Hippocampal formation (tissue), 2 donors: ENCODE measurements at regions not wholly inside any gene's neighbourhood (a gene's known extent, or its start where the extent isn't known, plus 50 kb on each side); places are given as distances from the start of the nearest gene placed in this dataset.

Experiments used
- DNase-seq, 2 donors: peaks; one replicate each; lab custom pipeline; 2025; lab: John Stamatoyannopoulos, UW

DNA sequence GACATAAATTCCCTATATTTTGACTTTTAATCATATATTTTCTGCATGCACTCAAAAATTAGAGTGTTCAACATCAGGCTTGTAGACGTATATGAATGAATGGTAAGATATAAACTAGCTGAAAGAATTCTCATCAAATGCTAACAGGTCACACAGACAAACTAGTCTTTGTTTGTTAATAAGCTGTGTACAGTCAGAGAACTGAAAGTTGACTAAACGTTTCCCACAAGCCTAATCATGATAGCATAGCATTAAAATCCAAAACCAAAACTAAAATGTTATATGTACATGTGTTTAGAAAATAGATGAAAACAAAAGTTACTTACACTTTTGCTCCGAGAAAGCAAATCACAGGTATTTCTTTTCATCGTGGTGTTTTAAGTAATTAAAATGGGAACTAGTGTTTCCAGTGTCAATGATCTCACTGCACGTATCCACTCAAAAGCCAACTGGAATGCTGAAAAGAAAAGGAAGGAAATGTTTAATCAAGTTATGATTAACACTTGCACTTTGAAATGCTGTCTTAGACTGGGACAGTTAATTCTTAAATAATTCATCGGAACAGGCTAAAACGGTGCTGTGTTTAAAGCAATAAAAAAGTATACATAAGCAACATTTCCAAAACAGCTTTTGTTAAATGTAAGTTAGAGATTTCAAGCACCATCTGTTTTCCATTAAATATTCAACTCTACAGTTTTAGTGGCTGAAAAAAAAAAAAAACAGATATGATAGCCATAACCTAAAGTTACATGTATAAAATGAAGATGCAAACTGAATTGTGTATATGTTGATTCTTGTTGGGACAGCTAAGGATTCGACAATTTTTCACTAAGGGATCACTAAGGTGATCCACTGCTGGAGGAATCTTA lies 291.9 kb upstream of the PDE4D start:
- no peak for DNase-seq

- no peak for DNase-seq
Observed at GRCh38 chr5:60184606-60185005, 291.1 kb upstream of the PDE4D start.

- DNase-seq = no peak
Observed at GRCh38 chr5:60183881-60184280, 290.4 kb upstream of the PDE4D start.

DNA sequence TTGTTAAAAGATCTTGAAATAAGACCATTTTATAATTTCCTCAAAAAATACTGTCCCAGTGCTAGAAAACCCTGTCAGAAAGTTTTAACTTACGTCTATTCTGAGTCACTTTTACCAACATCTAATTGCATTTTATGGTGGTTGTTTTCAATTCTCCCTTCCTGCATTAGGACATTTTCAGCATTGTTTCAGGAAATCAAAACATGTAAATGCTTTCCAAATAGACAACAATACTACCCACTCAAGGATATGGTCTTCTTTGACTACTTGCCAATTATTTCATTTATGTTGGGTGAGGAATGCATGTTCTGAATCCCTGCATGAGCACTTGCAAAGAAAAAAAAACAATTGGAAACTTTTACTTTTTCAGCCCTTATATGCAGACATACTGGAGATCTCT lies 284.6 kb upstream of the PDE4D start:
- DNase-seq = no peak

DNA sequence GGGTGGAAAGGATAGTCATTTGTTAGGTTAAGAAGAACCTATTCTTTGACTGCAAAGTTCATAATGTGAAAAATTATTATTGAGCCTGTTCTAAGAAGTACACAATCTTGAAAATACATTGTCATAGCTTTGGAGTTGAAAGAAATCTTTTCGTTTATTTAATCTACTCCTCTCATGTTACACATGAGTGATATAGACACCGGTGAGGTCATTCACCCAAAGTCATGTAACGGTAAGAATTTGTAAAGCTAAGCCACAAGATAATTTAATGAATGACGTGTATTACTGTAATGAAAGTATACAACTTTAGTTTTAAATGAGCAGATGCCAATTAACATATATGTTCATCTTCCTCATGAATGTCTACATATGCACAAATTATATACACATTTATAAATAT lies 284.1 kb upstream of the PDE4D start:
- DNase-seq = no peak

- no peak for DNase-seq
Observed at GRCh38 chr5:60173667-60174066, 280.1 kb upstream of the PDE4D start.

DNA sequence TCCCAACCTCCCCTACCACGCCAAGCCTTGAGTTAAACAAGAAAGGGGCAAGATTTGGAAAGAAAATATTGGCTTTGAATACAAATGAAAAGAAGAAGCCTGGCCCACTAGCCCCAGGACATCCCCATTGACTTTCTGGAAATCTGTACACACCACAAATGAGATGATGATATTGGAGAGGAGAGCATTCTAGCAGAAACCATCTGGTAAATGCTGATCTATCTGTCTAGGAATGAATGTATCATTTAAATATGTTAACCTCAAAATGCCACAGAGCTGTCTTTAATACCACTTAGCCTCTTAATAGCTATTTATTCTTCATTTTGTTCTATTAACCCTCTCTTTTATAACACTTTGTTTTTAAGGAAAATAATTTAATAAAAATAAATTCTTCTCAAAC lies 270.2 kb upstream of the PDE4D start:
- no peak for DNase-seq

- no peak for DNase-seq
Observed at GRCh38 chr5:60162441-60162840, 268.9 kb upstream of the PDE4D start.

DNA sequence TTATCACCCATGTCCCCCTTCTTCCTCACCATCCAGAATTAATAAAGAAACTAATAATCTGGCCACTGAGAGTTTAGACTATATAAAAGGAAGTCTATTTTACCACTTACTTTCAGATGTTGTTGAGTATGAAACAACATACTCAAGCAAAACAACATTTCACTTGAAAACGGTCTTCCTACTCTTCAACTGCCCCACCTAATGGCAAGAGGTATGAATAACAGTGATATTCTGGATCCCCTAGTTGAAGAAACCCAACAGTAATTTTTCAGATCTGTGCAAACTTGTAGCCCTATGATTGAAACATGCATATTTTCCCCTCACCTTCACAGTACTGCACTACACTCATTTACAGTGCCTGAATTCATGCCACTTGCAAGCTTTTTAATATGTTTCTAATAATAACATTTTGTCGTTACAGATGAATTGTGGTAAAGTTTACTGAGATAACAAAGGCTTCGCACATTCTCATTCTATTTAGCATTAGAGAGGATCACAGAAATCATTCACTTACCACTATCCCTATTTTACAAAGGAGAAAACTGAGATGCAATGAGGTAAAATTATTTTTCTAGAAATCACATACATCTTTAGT lies 267.9 kb upstream of the PDE4D start:
- DNase-seq = no peak

DNA sequence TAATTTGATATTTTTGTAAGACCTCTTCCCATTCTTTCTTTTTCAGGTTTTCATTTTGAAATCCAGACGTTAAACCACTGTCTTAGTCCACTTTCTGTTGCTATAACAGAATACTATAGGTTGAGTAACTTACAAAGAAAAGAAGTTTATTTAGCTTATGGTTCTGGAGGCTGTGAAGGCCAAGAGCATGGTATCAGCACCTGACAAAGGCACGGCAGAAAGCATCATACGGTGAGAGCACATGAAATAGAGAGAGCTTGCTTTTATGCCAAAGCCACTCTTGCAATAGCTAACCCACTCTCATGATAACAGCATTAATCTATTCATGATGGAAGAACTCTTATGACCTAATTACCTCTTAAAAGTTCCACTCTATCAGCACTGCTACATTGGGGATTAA lies 255.6 kb upstream of the PDE4D start:
- no peak for DNase-seq

DNA sequence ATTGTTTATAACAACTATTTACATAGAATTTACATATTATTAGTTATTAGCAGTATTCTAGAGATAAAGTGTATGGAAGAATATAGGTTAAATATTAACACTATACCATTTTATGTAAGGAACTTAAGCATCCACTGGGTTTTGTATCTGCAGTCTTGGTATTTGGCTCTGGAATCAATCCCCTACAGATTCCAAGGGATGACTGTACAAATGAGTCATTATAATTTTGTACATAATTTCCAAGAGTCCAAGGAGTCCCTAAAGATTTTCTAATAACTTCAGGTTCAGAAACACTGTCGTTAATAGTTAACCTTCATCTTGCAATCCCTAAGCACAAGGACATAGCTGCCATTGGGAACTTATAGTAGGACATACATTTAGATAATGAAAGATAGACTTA lies 254.8 kb upstream of the PDE4D start:
- no peak for DNase-seq

DNA sequence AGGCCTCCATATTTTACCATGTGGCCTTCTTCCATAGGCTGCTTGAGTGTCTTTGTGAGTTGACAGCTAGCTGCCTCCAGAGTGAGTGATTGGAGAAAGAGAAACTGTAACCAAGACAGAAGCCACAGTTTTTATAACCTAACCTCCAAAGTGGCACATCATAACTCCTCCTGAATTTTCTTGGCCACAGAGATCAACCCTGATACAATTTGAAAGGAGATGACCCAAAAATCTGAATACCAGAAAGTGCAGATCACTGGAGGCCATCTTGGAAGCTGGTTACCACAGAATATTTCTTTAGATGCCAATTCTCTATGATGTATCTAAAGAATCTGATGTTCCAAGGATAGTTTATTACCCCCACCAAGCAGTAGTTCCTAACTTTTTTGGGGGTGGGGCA lies 254.3 kb upstream of the PDE4D start:
- no peak for DNase-seq

- DNase-seq = no peak
Observed at GRCh38 chr5:60143942-60144549, 250.5 kb upstream of the PDE4D start.

DNA sequence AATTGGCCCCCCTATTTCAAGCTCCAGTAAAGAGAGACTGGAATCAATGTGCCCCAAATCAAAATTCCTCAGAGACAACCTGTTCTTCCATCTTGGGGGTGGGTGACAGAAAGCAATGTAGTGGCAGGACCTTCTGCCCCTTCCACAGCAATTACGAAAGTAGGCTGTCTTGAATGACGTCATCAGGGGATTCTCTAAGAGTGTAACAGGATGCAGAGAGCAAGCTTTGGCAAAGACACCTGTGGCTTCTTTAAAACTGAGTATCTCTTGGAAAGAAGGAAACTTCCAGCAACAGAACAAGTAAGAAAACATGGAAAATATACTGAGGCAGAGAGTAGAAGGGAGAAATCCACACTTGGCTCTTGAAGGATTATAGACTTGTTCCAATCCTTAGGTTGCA lies 247.6 kb upstream of the PDE4D start:
- DNase-seq = no peak

DNA sequence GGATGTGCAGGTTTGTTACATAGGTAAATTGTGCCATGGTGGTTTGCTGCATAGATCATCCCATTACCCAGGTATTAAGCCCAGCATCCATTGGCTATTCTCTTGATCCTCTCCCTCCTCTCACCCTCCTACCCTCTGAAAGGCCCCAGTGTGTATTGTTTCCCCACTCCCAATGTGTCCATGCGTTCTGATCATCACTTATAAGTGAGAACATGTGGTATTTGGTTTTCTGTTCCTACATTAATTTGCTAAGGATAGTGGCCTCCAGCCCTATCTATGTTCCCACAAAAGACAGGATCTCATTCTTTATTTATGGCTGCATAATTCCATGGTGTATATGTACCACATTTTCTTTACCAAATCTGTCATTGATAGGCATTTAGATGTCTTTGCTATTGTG lies 243.3 kb upstream of the PDE4D start:
- no peak for DNase-seq

GRCh38 chr5:60131504-60131903 lies 238.0 kb upstream of the PDE4D start:
- no peak for DNase-seq

DNA sequence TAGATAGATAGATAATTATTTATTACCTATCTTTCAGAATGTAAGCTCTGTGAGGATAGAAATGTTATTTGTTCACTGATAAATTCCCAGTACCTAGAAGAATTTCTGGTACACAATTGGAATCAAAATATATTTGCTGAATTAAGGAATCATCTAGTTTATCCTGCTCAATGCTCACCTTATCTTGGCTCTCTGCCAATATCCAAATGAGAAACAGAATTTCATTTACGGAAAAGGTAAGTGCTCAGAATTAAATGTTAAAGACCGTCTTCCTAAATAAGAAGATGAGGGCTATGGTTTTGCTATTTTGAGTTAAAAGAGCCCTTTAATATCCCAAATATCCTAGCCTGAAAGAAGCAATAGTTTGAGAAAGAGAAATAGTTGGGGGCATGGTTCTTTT lies 232.1 kb upstream of the PDE4D start:
- DNase-seq = no peak

DNA sequence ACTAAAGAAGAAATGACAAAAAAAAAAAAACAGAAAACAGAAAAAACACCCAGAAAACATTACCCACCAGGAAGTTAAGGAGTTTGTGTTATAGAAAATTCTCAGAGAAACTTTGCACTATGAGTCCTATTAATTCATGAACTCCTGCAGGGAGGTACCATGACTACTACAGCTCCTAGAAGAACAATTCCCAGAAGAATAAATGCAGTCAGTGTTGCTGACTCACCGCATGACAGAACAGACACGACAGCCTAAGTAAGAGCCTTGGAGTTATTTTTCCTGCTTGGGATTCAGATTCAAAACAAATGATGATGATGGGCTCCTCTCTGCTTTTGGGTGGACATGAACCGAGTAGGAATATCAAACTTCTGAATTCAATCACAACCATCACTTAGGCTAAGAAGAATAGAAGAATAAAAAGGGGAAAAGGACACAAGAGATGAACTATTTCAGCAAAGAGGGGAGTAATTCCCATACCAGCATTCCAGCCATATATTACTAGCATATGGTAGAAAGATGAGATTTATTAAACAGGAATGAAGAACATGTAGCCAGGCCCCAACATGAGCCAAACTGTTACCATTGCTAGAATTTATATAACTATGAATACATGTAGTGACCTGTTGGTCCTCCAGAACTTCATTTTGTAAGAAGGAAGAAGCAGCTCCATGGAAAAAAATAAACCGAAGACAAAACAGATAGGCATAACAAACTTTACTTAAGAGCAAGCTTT lies 209.6 kb upstream of the PDE4D start:
- DNase-seq = no peak

DNA sequence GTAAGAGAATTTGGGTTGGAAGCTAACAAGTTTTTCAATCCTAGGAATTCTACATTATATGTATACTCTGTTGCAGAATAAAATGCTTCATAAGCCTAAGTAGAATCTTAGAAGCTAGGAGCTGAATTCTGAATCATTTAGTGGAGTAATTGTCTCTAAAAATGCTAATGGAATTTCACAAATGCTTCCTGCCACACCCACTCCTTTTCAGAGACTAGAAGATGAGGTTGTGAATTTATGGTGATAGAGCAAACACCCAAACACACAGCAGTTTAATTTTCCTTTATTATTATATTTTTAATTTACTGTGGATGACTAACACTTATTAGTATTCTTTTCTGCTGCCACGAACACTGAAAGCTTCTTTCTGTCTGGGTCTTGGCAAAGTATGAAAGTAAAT lies 208.0 kb upstream of the PDE4D start:
- DNase-seq = no peak

DNA sequence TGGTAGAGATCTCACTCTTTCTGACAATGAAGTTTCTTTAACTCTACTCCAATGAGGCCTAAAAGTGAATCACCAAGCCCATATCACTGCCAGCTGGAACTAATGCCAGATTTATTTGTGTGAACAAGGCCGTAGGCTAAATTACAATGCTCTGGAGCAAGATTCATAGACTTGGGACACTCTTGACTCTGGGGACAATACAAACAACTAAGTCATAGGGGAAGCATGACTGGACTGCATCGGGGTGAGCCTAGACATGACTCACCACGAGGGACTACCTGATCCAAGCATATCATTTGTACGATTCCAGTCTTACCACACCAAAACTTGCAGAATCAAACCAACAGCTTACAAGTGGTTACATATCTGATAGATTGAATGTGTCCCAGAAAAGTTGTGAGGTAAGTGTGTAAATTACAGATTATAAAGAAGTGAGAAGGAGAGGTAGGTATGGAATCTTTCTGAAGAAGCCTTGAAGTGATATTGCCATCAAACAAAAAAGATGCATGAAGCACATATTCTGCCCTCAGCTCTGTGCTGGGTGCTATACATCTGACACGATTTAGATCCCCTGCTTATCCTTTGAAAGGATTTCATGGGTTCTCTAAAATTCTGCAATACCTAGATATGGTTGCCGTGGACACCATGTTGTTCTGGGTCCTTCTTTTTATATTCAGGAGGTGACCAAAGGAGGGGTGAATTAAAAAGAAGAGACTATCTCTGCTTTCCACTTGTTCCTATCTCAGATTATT lies 199.3 kb upstream of the PDE4D start:
- DNase-seq = no peak

GRCh38 chr5:60086583-60086982 lies 193.1 kb upstream of the PDE4D start:
- DNase-seq = no peak

GRCh38 chr5:60084226-60084625 lies 190.7 kb upstream of the PDE4D start:
- no peak for DNase-seq
